Cardiac septum (tissue), 1 donor: ENCODE measurements at regions not wholly inside any gene's neighbourhood (a gene's known extent, or its start where the extent isn't known, plus 50 kb on each side); places are given as distances from the start of the nearest gene placed in this dataset.

Source experiments
- DNase-seq: peaks from one replicate; pipeline ENCODE4 v3.0.0-alpha.2; 2020; ENCODE audit warnings: low spot score
- intact Hi-C: fragments of 100-400 bp; cut with DNase I; formaldehyde crosslinking; loops from one replicate; pipeline ENCODE4 v1.14.0; 2022
- donor health status: DM: no; HTN: no; CAD: no.

GRCh38 chr3:159102001-159102400 is 300.1 kb downstream of the MFSD1 start:
- intact Hi-C loops = no loop called here
- no peak for DNase-seq

GRCh38 chr3:159112724-159113123 is 310.9 kb downstream of the MFSD1 start:
- intact Hi-C loops = no loop called here
- no peak for DNase-seq

DNA sequence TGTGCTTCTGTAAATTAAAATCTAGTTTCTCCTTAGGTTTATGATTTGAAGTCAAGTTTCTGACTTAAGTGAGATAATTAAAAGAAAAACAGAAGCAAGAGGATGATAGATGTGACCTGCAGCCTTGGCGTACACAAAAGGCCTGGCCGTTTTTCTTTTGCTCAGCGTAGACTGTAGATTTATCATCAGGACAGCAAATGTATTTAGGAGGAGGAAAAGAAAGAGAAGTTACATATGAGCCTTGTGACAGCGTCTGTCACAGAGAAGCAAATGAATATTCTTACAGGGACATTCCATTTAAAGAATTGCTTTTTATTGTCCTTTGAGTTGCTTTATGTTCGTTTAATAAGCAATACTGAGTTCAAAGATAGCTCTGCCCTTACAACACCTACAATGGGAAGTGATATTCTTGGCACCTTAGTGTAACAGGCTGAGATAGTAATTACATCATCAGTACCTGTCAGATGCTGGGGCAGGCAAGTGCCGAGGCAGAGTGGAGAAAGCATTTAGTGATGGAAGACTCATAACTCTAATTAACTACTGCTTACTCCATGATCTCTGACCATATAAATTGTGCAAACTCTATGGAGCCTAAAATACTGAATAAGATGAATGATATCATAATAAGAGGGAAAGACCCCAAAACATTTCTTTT is 311.5 kb downstream of the MFSD1 start:
- no peak for DNase-seq
- intact Hi-C loops = no loop called here

DNA sequence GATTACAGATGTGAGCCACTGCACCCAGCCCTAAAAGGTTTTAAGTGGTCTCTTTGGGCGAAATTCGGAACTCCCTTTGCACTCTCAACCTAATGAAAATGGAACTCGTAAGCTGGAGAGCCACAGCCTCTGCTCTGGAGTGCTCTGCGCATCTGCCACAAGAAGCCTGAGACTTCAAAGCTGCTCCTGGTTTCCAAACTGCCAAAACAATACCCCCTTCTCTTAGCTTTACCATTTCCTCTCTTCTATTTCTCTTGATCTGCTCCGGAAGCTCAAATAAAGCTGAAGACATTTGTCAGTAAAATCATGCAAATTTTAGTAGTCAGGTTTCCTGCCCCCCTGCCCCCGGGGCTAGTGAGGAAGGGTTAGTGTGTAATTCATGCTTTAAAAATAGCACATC is 312.7 kb downstream of the MFSD1 start:
- no peak for DNase-seq
- intact Hi-C loops = no loop called here

DNA sequence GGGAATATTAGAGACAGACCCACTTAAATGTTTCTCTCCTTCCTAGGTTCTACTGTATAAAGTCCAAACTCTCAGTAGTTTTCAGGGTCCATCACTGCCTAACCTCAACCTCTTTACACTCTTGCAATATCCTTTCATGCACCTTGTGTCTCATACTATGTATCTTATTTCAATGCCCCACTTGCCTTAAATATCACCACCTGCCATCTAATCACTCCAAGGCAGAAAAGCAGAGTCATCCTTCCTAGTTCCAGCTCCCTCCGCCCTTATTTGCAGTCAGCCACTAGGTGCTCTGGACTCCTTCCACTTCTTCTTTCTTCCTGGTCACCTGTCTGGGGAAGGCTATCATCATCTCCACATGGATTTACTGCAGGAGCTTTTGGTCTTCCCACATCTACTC is 322.0 kb downstream of the MFSD1 start:
- intact Hi-C loops = no loop called here
- no peak for DNase-seq

DNA sequence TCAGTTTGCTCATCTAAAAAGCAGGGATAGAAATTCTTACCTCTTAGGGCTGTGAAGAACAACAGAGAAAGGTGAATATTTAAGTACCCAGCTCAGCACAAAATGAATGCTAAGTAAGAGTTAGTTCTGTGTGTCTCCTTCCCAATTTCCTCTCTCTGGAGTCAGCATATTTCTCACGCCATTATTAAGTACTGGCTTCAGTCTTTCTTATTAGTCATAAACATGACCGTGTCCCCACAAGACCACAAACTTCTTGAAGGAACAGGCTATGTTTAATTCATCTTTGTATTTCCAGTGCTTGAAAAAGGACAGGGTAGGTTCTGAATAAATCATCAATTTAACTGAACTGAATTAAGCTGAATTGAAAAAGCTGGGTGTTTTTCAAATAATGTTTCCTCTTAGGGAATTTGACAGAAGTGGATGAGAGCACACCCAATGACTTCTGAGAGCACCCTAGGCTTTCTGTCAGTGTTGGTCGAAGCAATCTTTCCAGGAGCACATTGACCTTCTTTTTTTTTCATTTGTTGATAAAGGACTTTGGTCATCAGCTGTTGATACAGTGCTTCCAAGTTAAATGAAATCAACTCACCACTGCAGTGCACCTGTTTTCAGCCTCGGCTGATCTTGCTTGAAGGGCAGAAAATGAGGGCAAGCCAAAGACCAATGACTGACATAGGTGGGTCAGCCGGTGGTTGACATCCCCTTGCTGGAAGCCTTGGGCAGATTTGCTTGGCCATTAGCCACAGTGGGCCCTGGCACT is 324.6 kb downstream of the MFSD1 start:
- no peak for DNase-seq
- intact Hi-C loops = no loop called here

- no peak for DNase-seq
- intact Hi-C loops = no loop called here
Measured at GRCh38 chr3:159127021-159127392, 325.2 kb downstream of the MFSD1 start.

DNA sequence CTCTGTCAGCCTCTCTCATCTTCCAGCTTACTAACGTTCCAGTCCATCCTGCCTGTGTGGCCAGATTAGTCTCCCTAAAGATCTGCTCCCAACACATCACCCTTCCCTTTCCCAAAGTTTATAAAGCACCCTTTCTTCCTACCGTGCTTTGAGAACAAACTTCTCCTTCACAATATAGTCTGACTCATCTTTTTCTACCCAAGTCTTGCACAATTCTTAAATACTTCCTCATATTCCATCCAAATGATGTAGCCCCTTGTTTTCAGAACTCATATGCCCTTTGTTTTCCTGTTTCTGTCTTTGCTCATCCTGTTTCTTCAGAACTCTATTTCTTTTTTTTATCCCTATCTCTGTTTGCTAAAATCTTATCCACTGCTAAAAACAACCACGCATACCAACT is 326.8 kb downstream of the MFSD1 start:
- DNase-seq = no peak
- intact Hi-C loops = no loop called here

DNA sequence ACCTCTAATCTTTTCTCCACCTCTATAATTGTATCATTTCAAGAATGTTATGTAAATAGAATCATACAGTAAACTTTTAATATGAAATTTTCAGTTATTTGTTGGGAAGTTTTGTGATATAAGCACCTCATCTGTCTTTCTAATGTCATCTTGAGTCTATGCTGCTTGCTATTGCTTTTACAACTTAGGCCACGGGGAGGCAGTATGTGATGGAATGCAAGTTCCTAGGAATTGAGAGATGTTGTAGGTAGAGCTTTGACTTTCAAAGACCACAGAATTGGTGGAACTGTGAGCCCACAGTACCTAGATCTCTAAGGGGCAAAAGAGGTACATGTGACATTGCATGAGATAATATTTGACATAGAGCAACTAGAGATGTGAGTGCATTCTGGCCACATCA is 328.3 kb downstream of the MFSD1 start:
- intact Hi-C loops = loop anchor here (10.0 kb wide), 1 partner anchor 125 kb away; no protein-coding TSS in a partner anchor
- DNase-seq = no peak

DNA sequence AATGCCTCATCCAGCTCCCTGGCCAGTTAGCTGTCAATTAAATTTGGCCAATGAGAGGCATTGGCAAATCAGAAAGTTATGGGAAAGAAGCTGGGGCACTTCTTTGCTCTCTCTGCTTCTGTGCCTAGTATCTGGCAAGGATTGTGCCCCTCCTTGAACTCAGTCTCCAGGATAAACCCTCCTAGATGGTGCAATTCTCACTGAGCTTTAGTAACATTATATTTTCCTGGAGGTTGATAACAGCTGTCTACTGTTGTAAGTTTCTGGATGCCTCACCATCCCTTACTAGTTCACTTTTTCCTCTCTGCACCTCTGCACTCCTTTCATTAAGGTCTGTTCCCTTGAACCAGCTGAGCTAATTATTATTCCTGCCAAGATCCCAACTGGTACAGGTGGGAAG is 329.5 kb downstream of the MFSD1 start:
- intact Hi-C loops = loop anchor here (10.0 kb wide), 1 partner anchor 123 kb away; no protein-coding TSS in a partner anchor
- no peak for DNase-seq

DNA sequence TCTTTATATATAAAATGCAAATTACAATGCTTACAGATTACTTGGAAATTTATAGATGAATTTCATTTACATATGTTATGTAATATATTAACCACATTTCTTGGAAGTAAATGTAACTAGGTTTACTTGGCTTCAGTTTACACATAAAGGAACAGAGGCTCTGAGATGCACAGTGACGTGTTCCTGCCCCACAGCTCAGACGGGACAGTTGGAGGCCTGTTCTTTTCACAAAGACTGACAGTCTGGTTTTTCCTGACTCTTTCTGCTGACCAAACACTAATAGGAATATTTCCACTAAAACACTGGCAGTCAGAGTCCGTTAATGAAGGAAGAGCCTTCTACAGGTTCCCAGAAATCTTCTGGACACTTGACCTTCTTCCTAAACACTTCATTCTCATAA is 336.1 kb downstream of the MFSD1 start:
- intact Hi-C loops = loop anchor here (10.0 kb wide), 1 partner anchor 117 kb away; no protein-coding TSS in a partner anchor
- DNase-seq = no peak

GRCh38 chr3:159139326-159139725 is 337.5 kb downstream of the MFSD1 start:
- intact Hi-C loops = loop anchor here (10.0 kb wide), 1 partner anchor 115 kb away; no protein-coding TSS in a partner anchor
- no peak for DNase-seq

DNA sequence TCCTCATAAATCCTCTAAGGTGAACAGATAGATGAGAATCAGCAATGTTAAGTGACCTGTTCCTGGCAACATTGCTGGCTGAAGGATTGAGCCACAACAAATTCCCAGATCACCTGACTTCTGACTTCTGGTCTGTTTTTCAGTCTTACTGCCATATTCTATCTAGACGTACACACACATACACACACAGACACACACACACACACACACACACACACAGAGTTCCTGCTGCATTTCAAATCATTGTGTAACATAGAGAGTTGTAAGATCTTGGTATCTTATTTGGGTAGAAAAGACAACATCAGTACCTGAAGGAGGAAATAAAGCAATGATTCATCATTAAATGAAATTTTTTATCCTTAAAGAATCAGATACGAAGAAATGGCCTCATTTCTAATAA is 342.6 kb downstream of the MFSD1 start:
- intact Hi-C loops = no loop called here

GRCh38 chr3:159144891-159145290 is 343.0 kb downstream of the MFSD1 start:
- intact Hi-C loops = no loop called here
- no peak for DNase-seq

More for the DNA sequence above, 342.6 kb downstream of the MFSD1 start:
- DNase-seq = no peak

- intact Hi-C loops = no loop called here
- DNase-seq = no peak
Measured at GRCh38 chr3:159146392-159146791, 344.5 kb downstream of the MFSD1 start.

DNA sequence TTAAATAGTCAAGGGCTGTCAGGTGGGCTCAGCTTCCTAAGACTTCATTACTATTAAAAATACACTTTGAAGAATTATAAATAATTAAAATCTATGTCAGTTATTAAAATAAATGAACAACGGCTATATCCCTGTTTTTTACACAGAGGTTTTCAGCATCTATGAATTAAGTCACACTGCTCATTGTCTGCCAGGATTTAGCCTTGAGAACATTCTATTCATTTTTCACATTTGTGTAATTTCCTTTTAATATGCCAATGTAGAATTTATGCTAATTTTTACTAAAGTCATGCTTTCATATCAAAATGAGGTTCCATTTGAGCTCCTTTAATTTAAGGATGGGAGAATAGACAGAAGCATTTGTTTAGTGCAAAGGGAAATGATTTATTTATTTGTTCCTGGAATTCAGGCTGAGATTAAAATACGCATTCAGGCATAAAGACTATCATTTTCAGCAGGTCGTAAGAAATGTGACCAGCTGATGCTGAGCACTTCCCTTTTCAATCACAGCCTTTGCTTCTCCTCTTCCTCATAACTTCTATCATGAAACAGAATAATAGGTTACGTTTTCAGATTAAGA is 345.1 kb downstream of the MFSD1 start:
- no peak for DNase-seq
- intact Hi-C loops = no loop called here

- no peak for DNase-seq
- intact Hi-C loops = no loop called here
Measured at GRCh38 chr3:159147813-159148212, 346.0 kb downstream of the MFSD1 start.

GRCh38 chr3:159148466-159148865 is 346.6 kb downstream of the MFSD1 start:
- DNase-seq = no peak
- intact Hi-C loops = no loop called here

GRCh38 chr3:159149131-159149530 is 347.3 kb downstream of the MFSD1 start:
- intact Hi-C loops = no loop called here
- no peak for DNase-seq

DNA sequence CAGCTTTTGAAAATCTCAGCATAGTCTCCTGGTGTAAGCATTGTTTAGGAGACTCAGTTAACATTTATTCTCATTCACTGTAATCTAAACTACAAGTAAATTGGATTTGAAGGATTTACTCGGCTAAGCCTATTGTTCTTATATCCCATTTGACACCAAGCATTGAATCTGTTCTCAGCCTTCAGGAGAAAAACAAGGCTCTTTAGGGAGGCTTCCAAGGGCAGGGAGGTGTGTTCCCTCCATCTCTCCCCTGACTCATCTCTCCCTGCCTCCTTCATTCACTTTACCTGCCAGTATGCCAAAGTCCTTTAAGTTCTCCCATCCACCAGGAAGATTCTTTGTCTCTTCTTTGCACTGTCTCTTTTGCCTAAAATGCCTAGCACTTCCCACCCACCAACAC is 347.8 kb downstream of the MFSD1 start:
- intact Hi-C loops = no loop called here
- DNase-seq = no peak

GRCh38 chr3:159150180-159150579 is 348.3 kb downstream of the MFSD1 start:
- DNase-seq = no peak
- intact Hi-C loops = no loop called here
